HAP-1 (cell line): ENCODE measurements at regions not wholly inside any gene's neighbourhood (a gene's known extent, or its start where the extent isn't known, plus 50 kb on each side); places are given as distances from the start of the nearest gene placed in this dataset.

Experiments used
- DNase-seq, 2 experiments: peaks; one replicate each; pipeline ENCODE4 v3.0.0-alpha.2; 2016 to 2020; ENCODE audit warnings: low spot score in 2 of 2
- H3K27me3 ChIP-seq: fragments of 250-450 bp; sonication (Bioruptor Pico); 2 replicates; pipeline ENCODE4 v1.5.1; 2020; ENCODE audit warnings: low read depth, mild to moderate bottlenecking, moderate library complexity
- H3K36me3 ChIP-seq: fragments of 250-450 bp; sonication (Bioruptor Pico); replicated peaks from 2 replicates; pipeline ENCODE4 v1.5.1; 2020; ENCODE audit warnings: mild to moderate bottlenecking
- H3K4me1 ChIP-seq: fragments of 250-450 bp; sonication (Bioruptor Pico); 2 replicates; pipeline ENCODE4 v1.5.1; 2020; ENCODE audit warnings: mild to moderate bottlenecking
- H3K4me3 ChIP-seq: fragments of 250-450 bp; sonication (Bioruptor Pico); 2 replicates; pipeline ENCODE4 v1.5.1; 2020; ENCODE audit warnings: mild to moderate bottlenecking, moderate library complexity
- H3K9me3 ChIP-seq: fragments of 250-450 bp; sonication (Bioruptor Pico); 2 replicates; pipeline ENCODE4 v1.5.1; 2020; ENCODE audit warnings: mild to moderate bottlenecking, moderate library complexity
- in situ Hi-C: fragments of 300-500 bp; cut with MboI; formaldehyde crosslinking; loops from 3 replicates; pipeline ENCODE4 v1.14.3; 2020; ENCODE audit warnings: low sequenced_read_pairs, inconsistent platforms, mixed read lengths

DNA sequence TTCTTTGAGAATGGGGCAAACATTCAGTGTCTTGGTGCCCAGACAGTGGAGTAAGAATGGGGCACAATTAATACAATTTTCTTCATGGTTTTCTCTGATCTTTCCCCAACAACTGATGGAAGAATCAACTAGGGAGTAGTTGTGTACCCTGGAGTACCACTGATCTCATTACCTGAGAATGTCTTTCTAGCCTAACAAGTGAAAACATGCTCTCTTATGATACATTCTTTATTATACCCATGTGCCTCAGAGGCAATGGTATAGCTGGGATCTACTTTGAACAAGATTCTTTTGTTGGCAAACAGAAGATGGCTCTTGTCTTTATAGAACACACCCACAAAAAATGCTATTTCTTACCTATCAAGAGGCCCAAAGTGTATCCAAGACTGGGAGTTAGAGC is 250.6 kb upstream of the CMC1 start:
- H3K27me3 ChIP-seq = no peaks in the 10 kb centered on the region

DNA sequence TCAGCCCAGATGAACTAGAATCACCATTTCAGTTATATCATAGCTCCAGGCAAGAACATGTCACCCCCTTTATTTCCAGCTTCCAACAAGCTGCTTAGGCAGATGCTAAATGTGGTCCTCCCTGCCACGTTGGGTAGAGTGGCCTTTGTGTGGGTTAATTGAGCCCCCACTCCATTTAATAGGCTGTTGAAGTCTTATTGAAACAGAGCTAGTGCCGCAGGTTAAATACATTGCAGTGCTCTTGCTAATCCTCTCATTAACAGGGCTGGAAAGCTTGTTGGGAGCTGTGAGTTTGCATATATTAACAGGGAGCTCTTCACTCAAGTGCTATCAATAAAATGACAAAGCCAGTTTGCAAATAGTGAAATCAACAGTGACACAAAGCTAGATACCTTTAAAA is 248.4 kb upstream of the CMC1 start:
- DNase-seq = peak in 1 of 2 experiments; percentile 6
- Histone ChIP-seq H3K27me3 (no peaks in the 10 kb centered on the region), H3K36me3 (no peaks in the 10 kb centered on the region), H3K4me1 (no peaks in the 10 kb centered on the region), H3K9me3 (no peaks in the 10 kb centered on the region), H3K4me3 (no peak overlapping the region)
- in situ Hi-C loops = no loop called here

More for the DNA sequence above, 250.6 kb upstream of the CMC1 start:
- H3K36me3 ChIP-seq = no peaks in the 10 kb centered on the region
- no peak for DNase-seq
- no peaks in the 10 kb centered on the region for H3K9me3 ChIP-seq
- in situ Hi-C loops = no loop called here
- H3K4me3 ChIP-seq = no peak overlapping the region
- no peaks in the 10 kb centered on the region for H3K4me1 ChIP-seq

GRCh38 chr3:28000608-28001007 is 240.8 kb upstream of the CMC1 start:
- in situ Hi-C loops = no loop called here
- Histone ChIP-seq H3K4me1 (no peaks in the 10 kb centered on the region), H3K4me3 (no peak overlapping the region), H3K9me3 (no peaks in the 10 kb centered on the region), H3K27me3 (no peaks in the 10 kb centered on the region), H3K36me3 (no peaks in the 10 kb centered on the region)
- no peak for DNase-seq

- in situ Hi-C loops = no loop called here
- no peaks in the 10 kb centered on the region for H3K4me1 ChIP-seq
- no peak for DNase-seq
- H3K27me3 ChIP-seq = no peaks in the 10 kb centered on the region
- no peak overlapping the region for H3K4me3 ChIP-seq
- no peaks in the 10 kb centered on the region for H3K9me3 ChIP-seq
- H3K36me3 ChIP-seq = no peaks in the 10 kb centered on the region
Observed at GRCh38 chr3:28008235-28008634, 233.2 kb upstream of the CMC1 start.

- H3K9me3 ChIP-seq = no peaks in the 10 kb centered on the region
- in situ Hi-C loops = no loop called here
Observed at GRCh38 chr3:28012830-28013229, 228.6 kb upstream of the CMC1 start.

GRCh38 chr3:28013864-28014473 is 227.4 kb upstream of the CMC1 start:
- H3K4me3 ChIP-seq = no peak overlapping the region
- no peak for DNase-seq
- no peaks in the 10 kb centered on the region for H3K9me3 ChIP-seq
- no peaks in the 10 kb centered on the region for H3K36me3 ChIP-seq
- H3K27me3 ChIP-seq = no peaks in the 10 kb centered on the region
- H3K4me1 ChIP-seq = no peaks in the 10 kb centered on the region
- in situ Hi-C loops = no loop called here

More at GRCh38 chr3:28012830-28013229, 228.6 kb upstream of the CMC1 start:
- H3K4me3 ChIP-seq = no peak overlapping the region
- H3K36me3 ChIP-seq = no peaks in the 10 kb centered on the region
- H3K27me3 ChIP-seq = no peaks in the 10 kb centered on the region
- no peaks in the 10 kb centered on the region for H3K4me1 ChIP-seq
- DNase-seq = no peak

DNA sequence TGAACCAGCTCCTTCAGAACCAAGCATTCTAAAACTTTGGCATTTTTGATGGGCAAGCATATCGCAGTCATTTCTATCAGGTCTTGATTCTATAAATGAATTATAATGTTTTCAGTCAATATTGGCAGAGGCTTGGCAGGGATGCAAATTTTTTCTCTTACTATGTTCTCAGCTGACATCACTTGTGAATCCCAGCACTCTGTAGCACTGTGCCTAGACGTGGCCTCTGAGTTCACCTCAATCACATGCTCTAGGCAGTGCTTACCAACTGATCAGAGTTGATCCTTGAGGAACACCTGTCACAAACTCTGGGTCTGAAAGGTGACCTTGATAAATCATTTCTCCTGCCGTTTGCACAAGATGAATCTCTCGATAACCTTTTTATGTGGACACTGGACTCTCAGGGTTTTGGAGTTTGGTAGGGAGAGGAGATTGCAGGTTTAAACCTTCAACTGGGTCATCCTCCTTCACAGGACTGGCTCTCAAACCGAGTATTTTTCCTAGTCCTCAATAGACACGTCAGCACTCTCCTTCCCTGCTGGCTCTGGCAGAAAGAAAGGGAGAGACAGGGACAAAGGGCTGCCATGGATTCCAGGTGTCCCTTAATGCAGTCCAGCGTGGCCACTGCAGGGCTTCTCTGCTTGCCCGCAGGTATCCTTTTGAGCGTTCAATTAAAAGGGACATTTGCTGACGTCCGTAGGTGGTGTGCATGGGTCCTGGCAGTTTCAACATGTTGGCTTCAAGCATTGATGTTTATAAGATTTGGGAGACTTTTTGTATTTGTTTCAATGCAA is 222.3 kb upstream of the CMC1 start:
- Histone ChIP-seq H3K4me1 (no peaks in the 10 kb centered on the region), H3K9me3 (no peaks in the 10 kb centered on the region), H3K36me3 (no peaks in the 10 kb centered on the region), H3K27me3 (no peaks in the 10 kb centered on the region), H3K4me3 (no peak overlapping the region)
- DNase-seq = no peak
- in situ Hi-C loops = no loop called here

DNA sequence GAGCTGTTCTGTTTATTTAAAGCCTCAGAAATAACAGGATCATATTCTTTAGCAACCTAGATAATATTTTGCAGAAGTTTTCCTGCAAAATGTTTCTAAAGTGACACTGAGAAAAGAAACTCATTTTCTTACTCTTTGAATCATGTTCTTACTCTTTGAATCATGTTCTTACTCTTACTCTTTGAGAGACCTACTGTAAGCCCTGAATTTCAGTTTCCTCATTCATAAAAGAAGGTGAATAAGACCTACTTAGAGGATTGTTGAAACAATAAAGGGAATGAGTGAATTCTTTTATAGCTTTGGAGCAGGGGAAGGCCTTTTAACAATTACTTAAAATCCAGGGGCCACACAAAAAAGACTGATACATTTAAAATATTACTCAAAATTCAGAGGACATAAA is 221.7 kb upstream of the CMC1 start:
- H3K36me3 ChIP-seq = no peaks in the 10 kb centered on the region
- H3K4me3 ChIP-seq = no peak overlapping the region
- no peaks in the 10 kb centered on the region for H3K9me3 ChIP-seq
- H3K4me1 ChIP-seq = no peaks in the 10 kb centered on the region
- H3K27me3 ChIP-seq = no peaks in the 10 kb centered on the region
- in situ Hi-C loops = no loop called here
- DNase-seq = no peak

- DNase-seq = no peak
- no peaks in the 10 kb centered on the region for H3K4me1 ChIP-seq
- in situ Hi-C loops = no loop called here
Observed at GRCh38 chr3:28022916-28023315, 218.5 kb upstream of the CMC1 start.

DNA sequence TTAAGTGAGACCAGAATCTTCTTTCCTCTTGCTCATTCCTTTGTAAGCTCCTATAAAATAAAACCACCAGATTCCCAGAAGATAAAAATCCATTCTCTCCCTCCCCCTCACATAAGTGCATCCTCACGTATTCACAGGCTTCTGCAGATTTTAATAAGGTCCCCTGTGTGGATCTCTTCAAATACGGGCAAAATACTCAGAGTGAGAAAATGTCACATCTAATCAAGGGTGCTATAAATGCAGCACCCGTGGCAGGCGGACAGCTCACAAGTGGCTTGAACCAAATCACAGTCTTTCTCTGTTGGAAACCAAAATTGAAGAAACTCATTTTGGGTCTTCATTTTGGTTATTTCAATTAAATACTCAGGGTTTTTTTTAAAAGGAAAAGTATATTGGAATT is 212.9 kb upstream of the CMC1 start:
- H3K4me1 ChIP-seq = no peaks in the 10 kb centered on the region
- in situ Hi-C loops = no loop called here
- H3K4me3 ChIP-seq = no peak overlapping the region
- no peaks in the 10 kb centered on the region for H3K9me3 ChIP-seq
- H3K36me3 ChIP-seq = no peaks in the 10 kb centered on the region
- DNase-seq = no peak
- no peaks in the 10 kb centered on the region for H3K27me3 ChIP-seq

More at GRCh38 chr3:28022916-28023315, 218.5 kb upstream of the CMC1 start:
- H3K4me3 ChIP-seq = no peak overlapping the region
- H3K27me3 ChIP-seq = no peaks in the 10 kb centered on the region
- no peaks in the 10 kb centered on the region for H3K36me3 ChIP-seq
- no peaks in the 10 kb centered on the region for H3K9me3 ChIP-seq

- no peaks in the 10 kb centered on the region for H3K9me3 ChIP-seq
- in situ Hi-C loops = no loop called here
- no peak overlapping the region for H3K4me3 ChIP-seq
- DNase-seq = no peak
- H3K27me3 ChIP-seq = no peaks in the 10 kb centered on the region
- no peaks in the 10 kb centered on the region for H3K4me1 ChIP-seq
- H3K36me3 ChIP-seq = no peaks in the 10 kb centered on the region
Observed at GRCh38 chr3:28033059-28033784, 208.2 kb upstream of the CMC1 start.

GRCh38 chr3:28036599-28037575 is 204.5 kb upstream of the CMC1 start:
- H3K36me3 ChIP-seq = no peaks in the 10 kb centered on the region
- H3K4me1 ChIP-seq = no peaks in the 10 kb centered on the region
- in situ Hi-C loops = no loop called here
- no peak overlapping the region for H3K4me3 ChIP-seq
- no peaks in the 10 kb centered on the region for H3K27me3 ChIP-seq
- H3K9me3 ChIP-seq = no peaks in the 10 kb centered on the region
- DNase-seq = no peak

- in situ Hi-C loops = no loop called here
- no peaks in the 10 kb centered on the region for H3K9me3 ChIP-seq
Observed at GRCh38 chr3:28039234-28039633, 202.2 kb upstream of the CMC1 start.

More at GRCh38 chr3:28039234-28039633, 202.2 kb upstream of the CMC1 start:
- H3K4me1 ChIP-seq = no peaks in the 10 kb centered on the region
- DNase-seq = no peak
- no peaks in the 10 kb centered on the region for H3K27me3 ChIP-seq
- no peak overlapping the region for H3K4me3 ChIP-seq
- H3K36me3 ChIP-seq = no peaks in the 10 kb centered on the region
